SK-N-MC (cell line): ENCODE measurements at regions not wholly inside any gene's neighbourhood (a gene's known extent, or its start where the extent isn't known, plus 50 kb on each side); places are given as distances from the start of the nearest gene placed in this dataset.

Experiments
- EZH2 ChIP-seq: fragments of 200-600 bp; sonication (generic); IDR thresholded peaks from one replicate; pipeline ENCODE4 v1.6.1; 2017; ENCODE audit warnings: antibody characterized with exemption
- FOXP2 ChIP-seq: optimal IDR thresholded peaks from 2 replicates; pipeline ENCODE3; 2011; ENCODE audit warnings: mild to moderate bottlenecking, moderate library complexity; ENCODE audit not compliant: insufficient read depth; ENCODE audit errors: extremely low read length, control extremely low read depth
- POLR2AphosphoS5 ChIP-seq: IDR thresholded peaks from 2 replicates; pipeline ENCODE4 v1.6.1; 2012; ENCODE audit warnings: mild to moderate bottlenecking, low read depth, low read length, borderline replicate concordance

DNA sequence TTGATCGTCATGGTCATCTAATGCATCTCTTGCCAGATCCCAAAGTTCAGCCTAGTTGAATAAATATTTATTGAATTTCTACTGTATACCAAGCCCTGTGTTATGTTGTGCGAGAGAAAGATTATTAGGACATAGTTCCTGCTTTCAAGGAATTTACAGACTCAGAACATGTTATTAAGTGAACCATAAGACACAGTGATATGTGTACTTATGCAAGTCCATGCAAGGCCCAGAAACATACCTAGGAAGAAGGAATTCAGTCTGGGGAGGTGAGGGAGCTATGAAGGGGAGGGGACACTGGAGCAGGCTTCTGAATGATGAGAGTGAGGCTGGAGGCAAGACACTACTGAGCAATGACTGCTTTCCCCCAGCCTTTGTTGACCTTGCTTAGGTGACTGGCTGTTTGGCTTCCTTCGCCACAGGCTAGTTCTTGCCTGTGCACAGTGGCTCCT, 81.4 kb downstream of the ACAA2 start:
- TF ChIP-seq EZH2 = no peak
- TF ChIP-seq POLR2AphosphoS5 = no peak
- TF ChIP-seq FOXP2 = no peak
